Fibroblast of lung (primary cell): ENCODE measurements at regions not wholly inside any gene's neighbourhood (a gene's known extent, or its start where the extent isn't known, plus 50 kb on each side); places are given as distances from the start of the nearest gene placed in this dataset.

Experiments
- DNase-seq, 2 donors: peaks; one replicate each; pipeline versions ENCODE4 v3.0.0 to v3.0.0-alpha.2; 2010; ENCODE audit warnings: low read depth in 2 of 2
- H2AFZ ChIP-seq: 2 replicates; pipeline ENCODE4 v1.5.1; 2012; ENCODE audit warnings: low read length, control low read depth, inconsistent platforms
- H3K27ac ChIP-seq: 2 replicates; pipeline ENCODE4 v1.5.1; 2011; ENCODE audit warnings: low read length, control low read depth; ENCODE audit not compliant: insufficient read depth
- H3K27me3 ChIP-seq: 2 replicates; pipeline ENCODE4 v1.5.1; 2011; ENCODE audit warnings: mild to moderate bottlenecking, low read length; ENCODE audit not compliant: control insufficient read depth, insufficient read depth
- H3K36me3 ChIP-seq: 2 replicates; pipeline ENCODE4 v1.5.1; 2011; ENCODE audit warnings: low read length; ENCODE audit not compliant: control insufficient read depth, insufficient read depth
- H3K4me1 ChIP-seq: 2 replicates; pipeline ENCODE4 v1.5.1; 2011; ENCODE audit warnings: low read length; ENCODE audit not compliant: control insufficient read depth, insufficient read depth; ENCODE audit errors: extremely low read depth
- H3K4me2 ChIP-seq: 2 replicates; pipeline ENCODE4 v1.5.1; 2011; ENCODE audit warnings: low read length, control low read depth; ENCODE audit not compliant: insufficient read depth; ENCODE audit errors: extremely low read depth
- H3K4me3 ChIP-seq, 4 experiments: fragments of 200-600 bp in 1 of 4; sonication (generic) in 1 of 4; replicated peaks in 1 of 4; 2 replicates each; pipeline ENCODE4 v1.5.1; 2011 to 2016; ENCODE audit warnings: low read length in 4 of 4, low read depth in 3 of 4, mild to moderate bottlenecking in 3 of 4, control low read depth in 2 of 4, inconsistent platforms in 1 of 4, mixed read lengths in 1 of 4; ENCODE audit not compliant: insufficient read depth in 1 of 4; ENCODE audit errors: control extremely low read depth in 1 of 4
- H3K79me2 ChIP-seq: 2 replicates; pipeline ENCODE4 v1.5.1; 2012; ENCODE audit warnings: mild to moderate bottlenecking, low read length, inconsistent platforms; ENCODE audit not compliant: control insufficient read depth, insufficient read depth
- H3K9ac ChIP-seq: 2 replicates; pipeline ENCODE4 v1.5.1; 2011; ENCODE audit warnings: mild to moderate bottlenecking, low read length, control low read depth; ENCODE audit not compliant: insufficient read depth
- H3K9me3 ChIP-seq: 2 replicates; pipeline ENCODE4 v1.5.1; 2012; ENCODE audit warnings: low read depth, low read length; ENCODE audit not compliant: control insufficient read depth, insufficient read depth
- H4K20me1 ChIP-seq: 2 replicates; pipeline ENCODE4 v1.5.1; 2011; ENCODE audit warnings: low read length; ENCODE audit not compliant: control insufficient read depth, insufficient read depth; ENCODE audit errors: extremely low read depth
- EZH2 ChIP-seq: IDR thresholded peaks from 2 replicates; pipeline ENCODE4 v1.5.1; 2012; ENCODE audit warnings: low read length, control low read depth, mild to moderate bottlenecking; ENCODE audit errors: missing control alignments
- TF ChIP-seq, protein P1 (sequence below), 2 donors: IDR thresholded peaks in 1 of 2; conservative IDR thresholded peaks in 1 of 2; 1 replicate in 1 of 2; 2 replicates in 1 of 2; pipeline ENCODE4 v1.5.1; 2011 to 2012; ENCODE audit warnings: low read length in 2 of 2, control low read depth in 1 of 2, inconsistent platforms in 1 of 2, low read depth in 1 of 2, mild to moderate bottlenecking in 1 of 2

DNA sequence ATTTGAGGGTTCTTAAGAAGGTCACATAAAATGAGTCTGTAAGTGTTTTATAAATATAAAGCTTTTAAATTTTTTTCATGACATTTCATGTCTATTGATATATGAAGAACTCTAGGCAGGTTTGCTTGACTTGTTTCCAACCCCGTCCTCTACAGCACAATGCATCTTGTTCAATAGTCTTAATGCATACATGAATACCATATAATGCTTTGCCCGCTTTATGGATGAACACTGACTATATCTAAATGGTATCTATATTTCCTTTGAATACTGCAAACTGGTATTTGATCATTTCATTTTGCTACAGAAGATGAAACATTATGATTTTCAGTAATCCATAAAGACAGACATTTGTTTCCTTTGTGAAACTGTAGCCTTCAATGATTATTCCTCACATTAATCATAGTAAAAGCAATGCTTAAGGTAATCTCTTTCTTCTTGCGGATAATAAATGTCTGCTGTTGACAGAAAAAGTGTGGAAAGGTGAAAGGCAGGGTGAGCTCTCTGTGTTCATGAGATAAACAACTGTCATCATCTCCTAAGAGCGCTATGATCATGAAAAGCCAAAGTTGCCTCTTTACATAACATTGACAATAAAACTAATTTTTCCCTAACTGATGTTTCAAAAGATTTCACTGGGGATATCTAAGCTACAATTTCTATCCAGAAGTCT, 645.1 kb downstream of the CDH8 start:
- no peak for TF ChIP-seq EZH2
- TF ChIP-seq, protein P1, sequence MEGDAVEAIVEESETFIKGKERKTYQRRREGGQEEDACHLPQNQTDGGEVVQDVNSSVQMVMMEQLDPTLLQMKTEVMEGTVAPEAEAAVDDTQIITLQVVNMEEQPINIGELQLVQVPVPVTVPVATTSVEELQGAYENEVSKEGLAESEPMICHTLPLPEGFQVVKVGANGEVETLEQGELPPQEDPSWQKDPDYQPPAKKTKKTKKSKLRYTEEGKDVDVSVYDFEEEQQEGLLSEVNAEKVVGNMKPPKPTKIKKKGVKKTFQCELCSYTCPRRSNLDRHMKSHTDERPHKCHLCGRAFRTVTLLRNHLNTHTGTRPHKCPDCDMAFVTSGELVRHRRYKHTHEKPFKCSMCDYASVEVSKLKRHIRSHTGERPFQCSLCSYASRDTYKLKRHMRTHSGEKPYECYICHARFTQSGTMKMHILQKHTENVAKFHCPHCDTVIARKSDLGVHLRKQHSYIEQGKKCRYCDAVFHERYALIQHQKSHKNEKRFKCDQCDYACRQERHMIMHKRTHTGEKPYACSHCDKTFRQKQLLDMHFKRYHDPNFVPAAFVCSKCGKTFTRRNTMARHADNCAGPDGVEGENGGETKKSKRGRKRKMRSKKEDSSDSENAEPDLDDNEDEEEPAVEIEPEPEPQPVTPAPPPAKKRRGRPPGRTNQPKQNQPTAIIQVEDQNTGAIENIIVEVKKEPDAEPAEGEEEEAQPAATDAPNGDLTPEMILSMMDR (conservative IDR thresholded peaks at IDR 0.05 in 1 of 2, IDR thresholded peaks at IDR 0.05 in 1 of 2; ENCODE audit: low read depth in 1 of 2, low read length in 2 of 2), result no peak
- no peaks in the 10 kb centered on the region for H4K20me1 ChIP-seq
- H3K4me3 ChIP-seq, result no peak overlapping the region
- H3K4me2 ChIP-seq, result no peak overlapping the region
- no peaks in the 10 kb centered on the region for H3K79me2 ChIP-seq
- H3K9ac ChIP-seq, result no peak overlapping the region
- no peaks in the 10 kb centered on the region for H3K27me3 ChIP-seq
- H2AFZ ChIP-seq, result no peak overlapping the region
- H3K9me3 ChIP-seq, result no peaks in the 10 kb centered on the region
- H3K36me3 ChIP-seq, result no peaks in the 10 kb centered on the region
- H3K4me1 ChIP-seq, result no peaks in the 10 kb centered on the region
- no peak for DNase-seq
- no peak overlapping the region for H3K27ac ChIP-seq

DNA sequence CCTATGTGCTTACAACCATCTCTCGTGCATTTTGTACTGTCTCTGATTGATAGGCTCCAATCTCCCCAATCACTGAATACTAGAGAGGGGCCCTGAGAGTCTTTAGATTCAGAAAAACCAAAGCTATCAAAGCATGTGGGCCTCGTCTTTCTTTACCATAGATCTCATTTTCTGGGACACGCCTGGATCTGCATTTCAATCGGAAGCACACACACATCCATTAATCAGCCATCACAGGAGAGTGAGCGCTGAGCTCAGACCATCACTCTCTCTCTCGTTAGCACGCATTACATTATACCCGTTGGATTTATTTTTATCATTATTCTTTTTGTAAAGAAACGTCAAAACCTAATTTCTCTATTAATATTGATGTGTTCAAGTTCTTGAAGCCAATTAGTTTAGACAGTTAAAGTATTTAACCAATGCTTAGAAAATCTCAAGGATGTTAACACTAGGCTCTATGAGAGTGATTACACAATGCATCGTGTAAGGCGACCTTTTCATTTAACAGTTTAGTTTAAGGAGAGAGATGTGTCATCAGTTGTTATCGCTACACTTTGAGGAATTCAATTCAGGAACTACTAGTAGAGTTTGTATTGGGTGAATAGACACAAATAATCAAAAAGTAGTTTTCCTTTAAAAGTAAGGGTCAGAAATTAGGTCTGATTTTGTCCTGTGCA, 650.7 kb downstream of the CDH8 start:
- Histone ChIP-seq H3K4me3 (no peak overlapping the region), H3K9me3 (no peaks in the 10 kb centered on the region), H3K27me3 (no peaks in the 10 kb centered on the region), H3K79me2 (no peaks in the 10 kb centered on the region), H3K4me2 (no peak overlapping the region), H3K4me1 (no peaks in the 10 kb centered on the region), H3K9ac (no peak overlapping the region), H3K27ac (no peak overlapping the region), H2AFZ (no peak overlapping the region), H4K20me1 (no peaks in the 10 kb centered on the region), H3K36me3 (no peaks in the 10 kb centered on the region)
- TF ChIP-seq, protein P1 (conservative IDR thresholded peaks at IDR 0.05 in 1 of 2, IDR thresholded peaks at IDR 0.05 in 1 of 2; ENCODE audit: low read depth in 1 of 2, low read length in 2 of 2), result no peak
- no peak for TF ChIP-seq EZH2
- no peak for DNase-seq

- no peak overlapping the region for H3K4me3 ChIP-seq
- H3K36me3 ChIP-seq, result no peaks in the 10 kb centered on the region
- H3K9me3 ChIP-seq, result no peaks in the 10 kb centered on the region
- no peak for DNase-seq
- no peak for TF ChIP-seq EZH2
- TF ChIP-seq, protein P1 (conservative IDR thresholded peaks at IDR 0.05 in 1 of 2, IDR thresholded peaks at IDR 0.05 in 1 of 2; ENCODE audit: low read depth in 1 of 2, low read length in 2 of 2), result no peak
- no peaks in the 10 kb centered on the region for H3K79me2 ChIP-seq
- no peak overlapping the region for H2AFZ ChIP-seq
- no peaks in the 10 kb centered on the region for H4K20me1 ChIP-seq
- no peaks in the 10 kb centered on the region for H3K27me3 ChIP-seq
- H3K4me2 ChIP-seq, result no peak overlapping the region
- no peak overlapping the region for H3K9ac ChIP-seq
- no peaks in the 10 kb centered on the region for H3K4me1 ChIP-seq
- no peak overlapping the region for H3K27ac ChIP-seq
Observed at GRCh38 chr16:61382435-61382834, 653.8 kb downstream of the CDH8 start.
